Calu3 (cell line): ENCODE measurements at regions not wholly inside any gene's neighbourhood (a gene's known extent, or its start where the extent isn't known, plus 50 kb on each side); places are given as distances from the start of the nearest gene placed in this dataset.

Source experiments
- BruUV-seq: library from RNA; stranded (reverse); fragments of 400-500 nt; replicated peaks from 2 replicates; lab custom pipeline; 2021; lab: Mats Ljungman, UMichigan
- CTCF ChIA-PET: fragments of 300-600 bp; sonication (Branson Sonifier 250); formaldehyde crosslinking; loops from one replicate; lab custom pipeline; 2022; ENCODE audit warnings: antibody characterized with exemption; lab: Charles Lee
- DNase-seq: peaks from one replicate; pipeline ENCODE4 v3.0.0; 2022
- H3K27ac Mint-ChIP-seq: one replicate; pipeline ENCODE4 v1.8.0; 2022; ENCODE audit warnings: mixed read lengths; ENCODE audit not compliant: unreplicated experiment
- H3K27me3 Mint-ChIP-seq: one replicate; pipeline ENCODE4 v1.8.0; 2022; ENCODE audit warnings: mixed read lengths; ENCODE audit not compliant: unreplicated experiment
- H3K36me3 Mint-ChIP-seq: one replicate; pipeline ENCODE4 v1.8.0; 2022; ENCODE audit warnings: mild to moderate bottlenecking, moderate library complexity, mixed read lengths; ENCODE audit not compliant: insufficient read depth, unreplicated experiment
- H3K4me1 Mint-ChIP-seq: one replicate; pipeline ENCODE4 v1.8.0; 2022; ENCODE audit warnings: mild to moderate bottlenecking, low read depth, mixed read lengths; ENCODE audit not compliant: unreplicated experiment
- H3K4me3 Mint-ChIP-seq: one replicate; pipeline ENCODE4 v1.8.0; 2022; ENCODE audit warnings: mild to moderate bottlenecking, low read depth, moderate library complexity, mixed read lengths; ENCODE audit not compliant: unreplicated experiment
- H3K9me3 Mint-ChIP-seq: one replicate; pipeline ENCODE4 v1.8.0; 2022; ENCODE audit warnings: low read depth, mixed read lengths; ENCODE audit not compliant: unreplicated experiment
- CTCF ChIP-seq: fragments of 200-600 bp; IDR thresholded peaks from one replicate; pipeline ENCODE4 v1.8.0; 2022; ENCODE audit warnings: antibody characterized with exemption; ENCODE audit not compliant: unreplicated experiment
- intact Hi-C: fragments of 100-400 bp; cut with micrococcal nuclease; formaldehyde crosslinking; loops from one replicate; pipeline ENCODE4 v1.10.0; 2022; ENCODE audit not compliant: unreplicated experiment

- Mint-ChIP-seq H3K36me3 (no peaks in the 10 kb centered on the region), H3K27ac (no peak overlapping the region), H3K4me1 (no peaks in the 10 kb centered on the region), H3K27me3 (peaks cover 4% of the 10 kb centered on the region), H3K9me3 (peaks cover 8% of the 10 kb centered on the region), H3K4me3 (no peak overlapping the region)
- no TSS peak for BruUV-seq
- CTCF ChIA-PET: no interaction called here
- no peak for TF ChIP-seq CTCF
- intact Hi-C loops: no loop called here
- no peak for DNase-seq
These were observed 269.4 kb upstream of the CCDC196 start for GRCh38 chr14:66216763-66217162.

GRCh38 chr14:66219886-66220285, 266.3 kb upstream of the CCDC196 start:
- Mint-ChIP-seq H3K4me3 (no peak overlapping the region), H3K4me1 (no peaks in the 10 kb centered on the region), H3K36me3 (no peaks in the 10 kb centered on the region), H3K9me3 (peaks cover 8% of the 10 kb centered on the region), H3K27ac (no peak overlapping the region), H3K27me3 (no peaks in the 10 kb centered on the region)
- no TSS peak for BruUV-seq
- CTCF ChIA-PET: no interaction called here
- DNase-seq: no peak
- intact Hi-C loops: no loop called here
- TF ChIP-seq CTCF: no peak

GRCh38 chr14:66224492-66225178, 261.5 kb upstream of the CCDC196 start:
- no TSS peak for BruUV-seq
- H3K9me3 Mint-ChIP-seq: peaks cover 2% of the 10 kb centered on the region

GRCh38 chr14:66225337-66225736, 260.8 kb upstream of the CCDC196 start:
- intact Hi-C loops: no loop called here
- H3K4me1 Mint-ChIP-seq: no peaks in the 10 kb centered on the region
- no peak for DNase-seq
- H3K9me3 Mint-ChIP-seq: peaks cover 4% of the 10 kb centered on the region
- no peaks in the 10 kb centered on the region for H3K36me3 Mint-ChIP-seq
- TF ChIP-seq CTCF: no peak
- no TSS peak for BruUV-seq
- CTCF ChIA-PET: no interaction called here
- no peak overlapping the region for H3K27ac Mint-ChIP-seq
- peaks cover 20% of the 10 kb centered on the region for H3K27me3 Mint-ChIP-seq
- no peak overlapping the region for H3K4me3 Mint-ChIP-seq

More at GRCh38 chr14:66224492-66225178, 261.5 kb upstream of the CCDC196 start:
- Mint-ChIP-seq H3K27me3 (peaks cover 13% of the 10 kb centered on the region), H3K4me3 (no peak overlapping the region), H3K4me1 (no peaks in the 10 kb centered on the region), H3K27ac (no peak overlapping the region), H3K36me3 (no peaks in the 10 kb centered on the region)
- no peak for TF ChIP-seq CTCF
- DNase-seq: no peak
- intact Hi-C loops: no loop called here
- CTCF ChIA-PET: interaction anchor here (0.5 kb wide), 1 partner anchor 8 kb away, joined by 3 read pairs; no protein-coding TSS in a partner anchor
